BE2C (cell line): ENCODE measurements at regions not wholly inside any gene's neighbourhood (a gene's known extent, or its start where the extent isn't known, plus 50 kb on each side); places are given as distances from the start of the nearest gene placed in this dataset.

Source experiments
- DNase-seq: peaks from one replicate; pipeline ENCODE4 v3.0.0-alpha.2; 2020
- H3K27me3 ChIP-seq: fragments of 250-450 bp; sonication (Bioruptor Pico); 2 replicates; pipeline ENCODE4 v1.5.1; 2020; ENCODE audit warnings: mild to moderate bottlenecking
- H3K36me3 ChIP-seq: fragments of 250-450 bp; sonication (Bioruptor Pico); 2 replicates; pipeline ENCODE4 v1.5.1; 2020; ENCODE audit warnings: mild to moderate bottlenecking
- H3K4me1 ChIP-seq: fragments of 250-450 bp; sonication (Bioruptor Pico); 2 replicates; pipeline ENCODE4 v1.5.1; 2020
- H3K4me3 ChIP-seq: 2 replicates; pipeline ENCODE4 v1.5.1; 2011; ENCODE audit warnings: low read depth, low read length
- H3K9me3 ChIP-seq: fragments of 250-450 bp; sonication (Bioruptor Pico); 2 replicates; pipeline ENCODE4 v1.5.1; 2020
- TF ChIP-seq, protein P1 (sequence below): IDR thresholded peaks from 2 replicates; pipeline ENCODE4 v1.5.1; 2012; ENCODE audit warnings: mild to moderate bottlenecking, low read depth, low read length

DNA sequence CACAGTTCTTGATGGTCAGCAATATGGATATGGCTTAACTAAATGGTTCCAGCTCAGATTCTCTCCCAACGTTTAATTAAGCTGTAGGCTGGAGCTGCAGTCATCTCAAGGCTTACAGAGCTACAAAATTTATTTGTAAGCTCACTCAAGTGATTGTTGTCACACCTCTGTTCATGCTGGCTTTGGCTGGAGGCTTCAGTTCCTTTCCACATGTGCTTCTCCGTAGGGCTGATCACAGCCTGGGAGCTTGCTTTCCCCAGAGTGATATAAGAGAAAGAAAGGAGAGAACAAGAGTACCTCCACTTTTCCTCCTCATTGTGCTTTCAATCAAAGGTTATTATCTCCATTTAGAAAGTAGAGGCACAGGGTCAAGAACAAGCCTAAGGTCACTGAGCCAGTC lies 182.7 kb upstream of the KCNN2 start:
- Histone ChIP-seq H3K9me3 (no peaks in the 10 kb centered on the region), H3K36me3 (no peaks in the 10 kb centered on the region), H3K27me3 (no peaks in the 10 kb centered on the region), H3K4me3 (no peak overlapping the region), H3K4me1 (no peaks in the 10 kb centered on the region)
- TF ChIP-seq, protein P1, sequence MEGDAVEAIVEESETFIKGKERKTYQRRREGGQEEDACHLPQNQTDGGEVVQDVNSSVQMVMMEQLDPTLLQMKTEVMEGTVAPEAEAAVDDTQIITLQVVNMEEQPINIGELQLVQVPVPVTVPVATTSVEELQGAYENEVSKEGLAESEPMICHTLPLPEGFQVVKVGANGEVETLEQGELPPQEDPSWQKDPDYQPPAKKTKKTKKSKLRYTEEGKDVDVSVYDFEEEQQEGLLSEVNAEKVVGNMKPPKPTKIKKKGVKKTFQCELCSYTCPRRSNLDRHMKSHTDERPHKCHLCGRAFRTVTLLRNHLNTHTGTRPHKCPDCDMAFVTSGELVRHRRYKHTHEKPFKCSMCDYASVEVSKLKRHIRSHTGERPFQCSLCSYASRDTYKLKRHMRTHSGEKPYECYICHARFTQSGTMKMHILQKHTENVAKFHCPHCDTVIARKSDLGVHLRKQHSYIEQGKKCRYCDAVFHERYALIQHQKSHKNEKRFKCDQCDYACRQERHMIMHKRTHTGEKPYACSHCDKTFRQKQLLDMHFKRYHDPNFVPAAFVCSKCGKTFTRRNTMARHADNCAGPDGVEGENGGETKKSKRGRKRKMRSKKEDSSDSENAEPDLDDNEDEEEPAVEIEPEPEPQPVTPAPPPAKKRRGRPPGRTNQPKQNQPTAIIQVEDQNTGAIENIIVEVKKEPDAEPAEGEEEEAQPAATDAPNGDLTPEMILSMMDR, result no peak
- no peak for DNase-seq

DNA sequence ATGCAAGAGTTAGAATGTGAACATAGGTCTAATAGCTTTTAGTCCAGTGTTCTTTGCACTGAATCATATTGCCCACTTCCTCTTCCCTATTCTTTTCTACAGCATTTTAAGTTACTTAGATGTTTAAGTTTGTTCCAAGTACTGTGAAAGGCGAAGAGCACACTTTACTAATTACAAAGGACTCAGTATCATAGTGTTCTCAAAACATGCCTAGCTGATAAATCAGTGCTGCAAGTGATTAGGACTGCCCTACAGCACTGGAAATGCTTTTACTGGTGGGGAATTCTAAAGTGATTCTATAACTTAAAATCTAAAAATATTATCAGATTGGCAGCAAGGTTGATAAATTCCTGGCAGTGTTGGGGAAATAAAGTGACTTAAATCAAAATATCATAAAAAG lies 177.9 kb upstream of the KCNN2 start:
- DNase-seq, result no peak
- TF ChIP-seq, protein P1, result no peak
- H3K9me3 ChIP-seq, result no peaks in the 10 kb centered on the region
- no peaks in the 10 kb centered on the region for H3K4me1 ChIP-seq
- no peaks in the 10 kb centered on the region for H3K36me3 ChIP-seq
- H3K4me3 ChIP-seq, result no peak overlapping the region
- no peaks in the 10 kb centered on the region for H3K27me3 ChIP-seq

DNA sequence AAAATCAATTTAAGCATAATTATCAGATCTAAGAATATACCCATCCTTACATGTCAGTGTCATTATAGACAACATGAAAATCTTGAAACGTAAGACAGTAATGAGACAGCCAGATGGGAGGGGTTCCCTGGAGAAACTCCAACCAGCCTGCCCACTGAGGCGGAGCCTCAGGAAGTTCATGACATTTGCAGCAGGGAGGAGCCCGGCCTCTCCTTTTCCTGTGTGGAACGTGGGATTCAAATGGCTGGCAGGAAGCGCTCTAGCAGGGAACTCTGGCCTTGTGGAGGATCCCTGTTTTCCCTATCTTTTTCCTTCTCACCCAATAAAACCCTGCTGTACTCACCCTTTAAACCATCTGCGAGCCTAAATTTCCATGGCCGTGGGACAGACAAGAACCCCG lies 176.6 kb upstream of the KCNN2 start:
- TF ChIP-seq, protein P1, result no peak
- H3K4me1 ChIP-seq, result no peaks in the 10 kb centered on the region
- H3K4me3 ChIP-seq, result no peak overlapping the region
- H3K9me3 ChIP-seq, result no peaks in the 10 kb centered on the region
- no peaks in the 10 kb centered on the region for H3K36me3 ChIP-seq
- H3K27me3 ChIP-seq, result no peaks in the 10 kb centered on the region
- peak; percentile 8 for DNase-seq

DNA sequence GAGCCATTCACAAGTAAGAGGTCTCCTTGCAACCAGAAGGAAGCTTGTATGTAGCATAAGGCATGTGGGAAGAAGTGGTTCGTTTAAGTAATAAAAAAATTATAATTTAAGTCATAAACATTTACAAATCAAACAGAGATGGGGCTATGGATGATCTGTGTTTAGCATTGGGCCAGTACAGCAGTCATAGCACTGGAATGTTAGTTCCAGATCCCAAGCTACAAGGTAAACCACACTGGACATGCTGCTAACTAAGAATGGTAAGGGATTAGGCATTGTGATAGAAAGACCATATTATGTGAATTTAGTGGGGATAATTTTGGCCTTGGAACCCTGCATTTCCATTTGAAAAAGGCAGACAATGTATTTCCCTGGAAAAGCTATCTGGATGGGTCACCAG lies 170.4 kb upstream of the KCNN2 start:
- Histone ChIP-seq H3K4me3 (no peak overlapping the region), H3K9me3 (no peaks in the 10 kb centered on the region), H3K36me3 (no peaks in the 10 kb centered on the region), H3K4me1 (no peaks in the 10 kb centered on the region), H3K27me3 (no peaks in the 10 kb centered on the region)
- TF ChIP-seq, protein P1, result no peak
- no peak for DNase-seq

DNA sequence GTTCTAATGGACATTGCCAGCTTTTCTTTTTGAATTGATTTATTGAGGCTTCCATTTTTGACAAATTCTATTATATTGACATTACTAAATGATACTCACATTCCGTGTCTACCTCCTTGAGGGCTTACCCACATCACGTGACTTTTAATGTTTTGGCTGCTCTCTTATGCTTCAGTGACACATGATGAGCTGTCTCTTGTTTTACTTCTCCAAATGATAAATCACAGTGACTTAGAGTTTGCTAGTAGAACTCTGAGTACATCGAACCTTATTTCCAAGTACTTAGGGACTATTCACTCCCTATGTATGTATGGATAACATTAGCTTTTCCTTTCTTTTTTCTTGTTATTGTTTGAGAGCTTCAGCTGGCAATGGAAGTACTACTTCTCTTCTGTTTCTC lies 169.8 kb upstream of the KCNN2 start:
- DNase-seq, result no peak
- Histone ChIP-seq H3K4me3 (no peak overlapping the region), H3K9me3 (no peaks in the 10 kb centered on the region), H3K27me3 (no peaks in the 10 kb centered on the region), H3K4me1 (no peaks in the 10 kb centered on the region), H3K36me3 (no peaks in the 10 kb centered on the region)
- TF ChIP-seq, protein P1, result no peak

DNA sequence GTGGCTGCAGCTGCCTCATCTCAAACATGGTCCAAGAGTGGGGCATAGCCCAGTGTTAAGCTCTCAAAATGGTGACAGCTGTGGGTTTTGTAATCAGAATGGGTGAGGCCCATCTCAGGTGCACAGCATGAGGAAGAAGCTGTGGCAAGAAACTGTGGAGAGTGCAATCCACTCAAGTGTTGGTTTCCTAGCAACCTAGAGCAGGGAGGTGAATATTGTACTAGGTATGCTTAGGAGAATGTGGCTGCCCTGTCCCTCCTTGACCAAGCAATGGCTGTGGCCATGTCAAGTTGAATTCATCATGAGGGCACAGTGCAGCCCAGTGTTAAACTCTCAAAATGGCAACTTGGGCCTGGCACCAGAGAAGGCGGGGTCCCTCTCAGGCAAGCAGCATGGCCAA lies 160.5 kb upstream of the KCNN2 start:
- no peaks in the 10 kb centered on the region for H3K4me1 ChIP-seq
- H3K27me3 ChIP-seq, result no peaks in the 10 kb centered on the region
- no peak for DNase-seq
- H3K4me3 ChIP-seq, result no peak overlapping the region
- TF ChIP-seq, protein P1, result no peak
- no peaks in the 10 kb centered on the region for H3K9me3 ChIP-seq
- no peaks in the 10 kb centered on the region for H3K36me3 ChIP-seq
